Thymus (tissue), 11 donors: ENCODE measurements at regions not wholly inside any gene's neighbourhood (a gene's known extent, or its start where the extent isn't known, plus 50 kb on each side); places are given as distances from the start of the nearest gene placed in this dataset.
A peak's percentile ranks its signal among the peaks of the same experiment; 100 is the strongest.
"Not testable (repeated sequence)": the region's sequence is repeated elsewhere in the genome, so short reads cannot be mapped to it uniquely, and the experiment has no call there.

Experiments used
- DNase-seq, 9 donors: peaks; one replicate each; pipeline ENCODE4 v3.0.0-alpha.2; 2013; ENCODE audit warnings: low spot score in 9 of 9, low read depth in 6 of 9, missing footprints in 1 of 9
- H3K27ac ChIP-seq, 2 donors: one replicate each; pipeline ENCODE4 v1.5.1; 2013; ENCODE audit warnings: control low read depth in 1 of 2, low read depth in 1 of 2, low read length in 1 of 2, mild to moderate bottlenecking in 1 of 2, moderate library complexity in 1 of 2
- H3K27me3 ChIP-seq, 2 donors: one replicate each; pipeline ENCODE4 v1.5.1; 2013; ENCODE audit warnings: low read length in 1 of 2; ENCODE audit not compliant: control insufficient read depth in 2 of 2, insufficient read depth in 1 of 2
- H3K36me3 ChIP-seq, 2 donors: one replicate each; pipeline ENCODE4 v1.5.1; 2013; ENCODE audit warnings: low read length in 1 of 2, mild to moderate bottlenecking in 1 of 2, moderate library complexity in 1 of 2; ENCODE audit not compliant: control insufficient read depth in 2 of 2, insufficient read depth in 2 of 2
- H3K4me1 ChIP-seq, 2 donors: one replicate each; pipeline ENCODE4 v1.5.1; 2013; ENCODE audit warnings: low read length in 2 of 2; ENCODE audit not compliant: control insufficient read depth in 2 of 2, insufficient read depth in 2 of 2
- H3K4me3 ChIP-seq, 2 donors: one replicate each; pipeline ENCODE4 v1.5.1; 2013; ENCODE audit warnings: low read length in 2 of 2, control low read depth in 1 of 2, mild to moderate bottlenecking in 1 of 2
- H3K9me3 ChIP-seq, 2 donors: one replicate each; pipeline ENCODE4 v1.5.1; 2013; ENCODE audit warnings: low read length in 1 of 2, mild to moderate bottlenecking in 1 of 2; ENCODE audit not compliant: control insufficient read depth in 2 of 2, insufficient read depth in 1 of 2
- WGBS: extraction: QIAGEN DNeasy Blood & Tissue Kit; methylation state at CpG from one replicate; pipeline ENCODE4 v1.1.7; 2013; 5-methylcytosine and 5-hydroxymethylcytosine counted together
- donor health status: healthy.

DNA sequence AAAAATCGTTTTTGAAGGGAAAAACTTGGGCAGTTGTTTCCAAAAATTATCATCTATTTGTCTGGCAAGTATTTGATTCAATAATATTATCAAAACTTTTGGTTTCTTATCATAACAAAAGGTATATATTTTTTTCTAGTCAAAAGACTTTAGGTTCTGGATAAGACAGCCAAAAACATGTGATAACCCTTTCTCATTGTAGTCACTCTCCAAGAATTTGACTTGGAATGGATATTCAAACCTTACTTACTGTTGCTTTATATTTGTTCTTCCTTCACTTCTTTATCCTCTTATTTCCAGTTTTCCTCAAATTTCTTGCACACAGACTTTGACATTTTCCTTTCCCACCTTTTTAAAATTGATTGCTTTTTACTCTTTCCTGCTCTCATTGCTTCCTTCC is 140.9 kb upstream of the FAM3C start:
- DNase-seq, result no peak
- H3K4me1 ChIP-seq, result no peaks in the 10 kb centered on the region
- H3K27ac ChIP-seq, result no peak overlapping the region
- no peaks in the 10 kb centered on the region for H3K9me3 ChIP-seq
- H3K36me3 ChIP-seq, result no peaks in the 10 kb centered on the region
- WGBS, result 27% methylated on average over 1 of the region's 1 CpG
- H3K4me3 ChIP-seq, result no peak overlapping the region
- no peaks in the 10 kb centered on the region for H3K27me3 ChIP-seq

DNA sequence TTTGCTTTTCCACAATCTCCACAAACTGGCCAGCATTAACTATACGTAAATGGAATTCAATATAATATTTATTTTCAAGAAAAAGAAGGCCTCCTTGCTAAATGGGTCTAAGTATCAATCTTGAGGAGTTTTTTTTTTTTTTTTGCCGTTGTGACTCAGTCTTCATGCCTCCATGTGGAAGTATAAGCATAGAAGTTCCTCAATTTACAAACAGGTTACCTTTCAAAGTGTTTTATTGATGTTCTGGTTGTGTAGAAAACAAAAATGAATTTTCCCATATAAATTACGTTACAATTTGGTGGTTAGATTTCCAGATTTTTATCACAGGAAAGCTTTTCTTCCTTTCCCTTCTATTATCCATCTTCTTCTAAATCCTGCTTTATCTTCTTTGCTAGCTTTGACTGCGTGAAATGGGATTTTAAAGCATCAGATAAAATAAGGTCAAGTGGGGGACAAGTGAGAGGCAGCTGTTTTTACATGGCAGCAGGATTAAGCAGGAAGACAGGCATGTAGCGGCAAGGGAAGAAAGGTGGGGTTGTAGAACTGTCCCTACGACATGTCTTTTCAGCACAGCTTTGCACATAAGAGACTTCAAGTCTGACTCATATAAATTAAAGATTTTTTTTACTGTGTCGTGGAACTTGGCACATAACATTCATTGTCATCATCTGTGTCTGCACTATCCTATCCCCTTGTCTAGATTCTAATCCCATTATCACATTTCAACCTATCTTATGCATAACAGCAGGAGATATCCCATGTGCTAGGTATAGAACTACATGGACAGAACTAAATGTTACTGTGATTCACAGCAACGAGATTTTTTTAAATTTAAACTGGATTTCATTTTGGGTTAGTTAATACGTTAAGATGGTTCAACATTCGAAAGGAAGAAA is 135.3 kb upstream of the FAM3C start:
- 91% methylated on average over 10 of the region's 10 CpGs for WGBS
- no peak overlapping the region for H3K27ac ChIP-seq

DNA sequence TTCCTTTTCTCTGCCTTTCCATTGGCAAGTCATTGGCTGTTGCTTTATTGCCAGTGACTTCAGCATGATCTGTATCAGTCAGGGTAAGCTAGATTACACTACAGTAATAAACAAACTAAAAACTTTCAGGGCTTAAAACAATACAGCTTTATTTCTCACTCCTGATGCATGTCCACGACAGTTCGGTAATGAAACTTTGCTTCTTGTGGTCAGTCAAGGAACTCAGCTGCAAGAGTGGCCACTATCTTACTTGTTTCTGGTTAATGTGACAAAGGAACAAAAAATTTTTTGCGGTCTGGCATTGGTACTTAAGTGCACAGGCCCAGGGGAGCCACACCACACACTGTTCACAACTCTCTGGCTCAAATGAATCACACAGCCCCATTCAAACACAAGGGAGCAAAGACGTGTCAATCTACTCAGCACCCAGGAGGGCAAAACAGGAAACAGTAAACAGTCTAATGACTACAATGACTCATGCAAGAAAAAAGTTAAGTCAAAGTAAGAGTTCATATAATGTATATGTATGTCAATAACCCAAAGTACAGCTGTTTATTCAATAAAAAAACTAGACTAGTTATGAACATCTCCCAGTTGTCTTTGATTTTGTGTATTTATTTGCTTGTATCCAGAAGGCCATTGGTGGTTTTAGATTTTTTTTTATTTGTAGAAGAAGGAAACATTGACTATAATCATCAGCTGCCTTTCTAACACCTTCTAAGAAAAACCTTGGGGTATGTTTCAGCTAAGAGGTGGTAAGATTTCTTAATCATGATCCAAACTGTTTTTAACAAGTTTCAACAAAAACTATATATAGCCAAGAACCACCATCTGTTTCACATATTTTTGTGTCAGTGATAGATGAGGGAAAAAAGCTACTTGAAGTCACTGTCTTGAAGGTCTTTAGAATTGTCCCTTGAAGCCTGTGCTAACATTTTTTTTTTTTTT is 134.4 kb upstream of the FAM3C start:
- no peak overlapping the region for H3K4me3 ChIP-seq
- no peaks in the 10 kb centered on the region for H3K4me1 ChIP-seq
- H3K9me3 ChIP-seq, result no peaks in the 10 kb centered on the region
- H3K27me3 ChIP-seq, result no peaks in the 10 kb centered on the region
- H3K27ac ChIP-seq, result peak overlapping the region; percentile 31 to 45
- 83% methylated on average over 4 of the region's 4 CpGs for WGBS
- DNase-seq, result peak in 1 of 9 donors; percentile 3
- H3K36me3 ChIP-seq, result no peaks in the 10 kb centered on the region

More for the DNA sequence above, 135.3 kb upstream of the FAM3C start:
- no peak for DNase-seq
- Histone ChIP-seq H3K9me3 (no peaks in the 10 kb centered on the region), H3K27me3 (no peaks in the 10 kb centered on the region), H3K36me3 (no peaks in the 10 kb centered on the region), H3K4me1 (no peaks in the 10 kb centered on the region), H3K4me3 (no peak overlapping the region)

DNA sequence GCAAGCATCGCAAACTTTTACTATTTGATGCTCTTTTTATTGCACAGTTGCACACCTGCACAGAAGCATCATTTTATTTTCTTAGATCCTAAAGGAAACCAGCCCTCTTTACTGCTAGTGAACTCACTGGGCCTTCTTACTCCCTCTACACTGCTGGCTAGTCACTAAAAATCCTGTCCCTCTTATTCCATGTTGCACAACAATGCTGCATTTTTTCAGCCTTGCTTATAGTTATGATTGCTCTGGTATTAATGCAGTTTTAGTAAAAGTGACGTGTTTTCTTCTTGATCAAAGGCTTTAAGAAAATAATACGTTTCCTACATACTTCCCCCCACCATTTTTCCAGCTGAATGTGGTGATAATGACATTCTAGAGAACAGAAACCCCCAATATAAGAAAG is 132.9 kb upstream of the FAM3C start:
- 76% methylated on average over 3 of the region's 3 CpGs for WGBS
- Histone ChIP-seq H3K27me3 (no peaks in the 10 kb centered on the region), H3K4me1 (no peaks in the 10 kb centered on the region), H3K36me3 (no peaks in the 10 kb centered on the region), H3K4me3 (no peak overlapping the region), H3K27ac (no peak overlapping the region), H3K9me3 (no peaks in the 10 kb centered on the region)
- DNase-seq, result no peak

DNA sequence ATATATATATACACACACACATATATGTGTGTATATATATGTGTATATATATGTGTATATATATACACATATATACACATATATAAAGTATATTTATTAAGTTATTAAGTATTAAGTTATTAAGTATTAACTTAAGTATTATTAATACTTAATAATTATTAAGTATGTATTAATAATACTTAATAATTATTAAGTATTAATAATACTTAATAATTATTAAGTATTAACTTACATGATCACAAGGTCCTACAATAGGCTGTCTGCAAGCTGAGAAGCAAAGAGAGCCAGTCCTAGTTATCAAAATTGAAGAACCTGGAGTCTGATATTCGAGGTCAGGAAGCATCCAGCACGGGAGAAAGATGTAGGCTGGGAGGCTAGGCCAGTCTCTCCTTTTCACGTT is 130.1 kb upstream of the FAM3C start:
- not testable (repeated sequence) for H3K9me3 ChIP-seq, H3K27me3 ChIP-seq, DNase-seq, H3K4me1 ChIP-seq, H3K4me3 ChIP-seq, H3K27ac ChIP-seq, H3K36me3 ChIP-seq
- 88% methylated on average over 3 of the region's 3 CpGs for WGBS

DNA sequence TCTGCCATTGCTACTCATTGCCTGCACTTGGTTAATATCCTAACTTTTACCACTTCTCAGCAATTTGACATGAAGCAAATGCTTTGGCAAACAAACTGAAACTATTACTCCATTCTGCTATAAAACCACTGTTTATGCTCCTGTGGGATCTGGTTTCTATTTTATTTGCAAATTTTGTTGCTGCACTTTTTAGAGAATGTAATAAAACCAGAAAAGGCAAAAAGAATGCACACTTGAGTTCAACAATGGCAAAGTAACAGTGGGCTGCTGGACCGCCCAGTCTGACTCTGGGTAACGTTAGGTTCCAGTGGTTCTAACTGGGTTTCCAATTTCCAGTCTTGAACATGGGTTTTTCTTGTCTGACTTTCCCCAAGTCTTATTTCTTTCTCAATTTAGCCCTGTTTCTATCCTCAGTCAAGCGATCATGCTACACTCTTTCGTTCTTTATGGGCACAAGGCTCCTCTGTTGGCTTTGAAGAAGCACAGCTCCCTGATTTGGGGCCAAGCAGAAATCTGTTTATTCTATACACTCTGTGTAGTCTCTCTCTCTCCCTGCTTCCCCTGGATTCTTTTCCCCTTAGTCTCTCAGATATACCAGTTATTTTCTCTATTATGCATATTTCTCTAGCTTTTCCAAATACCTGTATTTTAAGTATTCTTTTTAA is 129.2 kb upstream of the FAM3C start:
- H3K27me3 ChIP-seq, result no peaks in the 10 kb centered on the region
- no peak overlapping the region for H3K4me3 ChIP-seq
- no peaks in the 10 kb centered on the region for H3K36me3 ChIP-seq
- WGBS, result 94% methylated on average over 4 of the region's 4 CpGs
- no peak for DNase-seq
- no peak overlapping the region for H3K27ac ChIP-seq
- H3K9me3 ChIP-seq, result no peaks in the 10 kb centered on the region
- no peaks in the 10 kb centered on the region for H3K4me1 ChIP-seq

DNA sequence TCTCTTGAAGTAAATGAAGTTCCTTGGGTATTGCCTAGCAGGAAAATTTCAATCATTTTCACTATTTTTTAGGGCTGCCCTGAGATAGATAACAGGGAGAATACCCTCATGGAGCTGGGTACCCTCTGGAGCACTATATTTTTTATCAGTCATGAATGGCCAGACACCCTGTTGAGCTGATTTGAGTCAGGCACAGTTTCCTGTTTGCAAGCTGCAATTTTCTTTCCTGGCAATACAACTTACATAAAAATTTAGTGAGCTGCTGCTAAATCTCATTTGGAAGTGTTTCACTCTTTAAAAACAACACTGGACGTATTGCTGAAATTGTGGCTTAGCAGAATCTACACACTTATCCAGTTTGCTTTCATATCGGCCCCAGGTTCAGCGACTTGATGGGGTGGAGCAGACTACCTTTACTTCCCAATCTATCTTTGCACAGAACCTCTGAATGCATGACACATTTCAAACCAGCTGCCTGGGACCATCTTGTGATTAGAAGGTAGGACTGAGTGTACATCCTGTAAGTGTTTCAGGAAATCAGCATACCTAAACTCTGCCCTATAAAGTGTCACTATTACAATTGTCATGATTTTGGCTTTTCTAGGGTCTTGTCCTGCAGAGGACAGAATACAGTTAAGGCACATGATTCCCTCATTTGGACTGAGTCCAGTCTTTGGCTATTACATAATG is 125.7 kb upstream of the FAM3C start:
- no peaks in the 10 kb centered on the region for H3K9me3 ChIP-seq
- H3K4me1 ChIP-seq, result no peaks in the 10 kb centered on the region
- WGBS, result 96% methylated on average over 3 of the region's 3 CpGs
- no peaks in the 10 kb centered on the region for H3K36me3 ChIP-seq
- no peak for DNase-seq
- no peak overlapping the region for H3K4me3 ChIP-seq
- H3K27ac ChIP-seq, result no peak overlapping the region
- H3K27me3 ChIP-seq, result no peaks in the 10 kb centered on the region

DNA sequence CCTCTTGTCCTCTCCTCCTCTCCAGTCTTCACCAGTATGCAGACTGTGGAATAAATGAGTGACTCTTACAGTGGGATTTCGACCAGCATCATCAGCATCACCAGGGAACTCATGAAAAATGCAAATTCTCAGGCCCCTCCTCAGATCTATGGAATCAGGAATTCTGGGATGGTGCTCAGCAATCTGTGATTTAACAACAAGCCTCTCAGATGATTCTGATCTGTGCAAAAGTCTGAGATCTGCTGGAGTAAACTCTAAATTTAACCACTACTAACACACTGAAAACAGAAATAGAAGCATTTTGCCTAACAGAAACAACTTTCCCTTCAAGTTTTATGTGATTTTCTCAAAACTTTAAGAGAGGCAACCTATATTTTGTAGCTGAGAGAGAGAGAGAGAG is 124.8 kb upstream of the FAM3C start:
- no peak for DNase-seq
- no peak overlapping the region for H3K4me3 ChIP-seq
- 86% methylated on average over 1 of the region's 1 CpG for WGBS

More for the DNA sequence above, 124.8 kb upstream of the FAM3C start:
- Histone ChIP-seq H3K36me3 (no peaks in the 10 kb centered on the region), H3K27me3 (no peaks in the 10 kb centered on the region), H3K9me3 (no peaks in the 10 kb centered on the region), H3K4me1 (no peaks in the 10 kb centered on the region), H3K27ac (no peak overlapping the region)
